NB4 (cell line): ENCODE measurements at regions not wholly inside any gene's neighbourhood (a gene's known extent, or its start where the extent isn't known, plus 50 kb on each side); places are given as distances from the start of the nearest gene placed in this dataset.

Source experiments
- POLR2A ChIP-seq: IDR thresholded peaks from 2 replicates; pipeline ENCODE4 v1.6.1; 2011; ENCODE audit warnings: mild to moderate bottlenecking; ENCODE audit not compliant: insufficient read length; ENCODE audit errors: extremely low read depth
- TF ChIP-seq, protein P1 (sequence below): IDR thresholded peaks from one replicate; pipeline ENCODE4 v1.5.1; 2012; ENCODE audit warnings: low read depth, low read length

GRCh38 chr7:69448071-69448470 lies 150.2 kb upstream of the AUTS2 start:
- TF ChIP-seq, protein P1, sequence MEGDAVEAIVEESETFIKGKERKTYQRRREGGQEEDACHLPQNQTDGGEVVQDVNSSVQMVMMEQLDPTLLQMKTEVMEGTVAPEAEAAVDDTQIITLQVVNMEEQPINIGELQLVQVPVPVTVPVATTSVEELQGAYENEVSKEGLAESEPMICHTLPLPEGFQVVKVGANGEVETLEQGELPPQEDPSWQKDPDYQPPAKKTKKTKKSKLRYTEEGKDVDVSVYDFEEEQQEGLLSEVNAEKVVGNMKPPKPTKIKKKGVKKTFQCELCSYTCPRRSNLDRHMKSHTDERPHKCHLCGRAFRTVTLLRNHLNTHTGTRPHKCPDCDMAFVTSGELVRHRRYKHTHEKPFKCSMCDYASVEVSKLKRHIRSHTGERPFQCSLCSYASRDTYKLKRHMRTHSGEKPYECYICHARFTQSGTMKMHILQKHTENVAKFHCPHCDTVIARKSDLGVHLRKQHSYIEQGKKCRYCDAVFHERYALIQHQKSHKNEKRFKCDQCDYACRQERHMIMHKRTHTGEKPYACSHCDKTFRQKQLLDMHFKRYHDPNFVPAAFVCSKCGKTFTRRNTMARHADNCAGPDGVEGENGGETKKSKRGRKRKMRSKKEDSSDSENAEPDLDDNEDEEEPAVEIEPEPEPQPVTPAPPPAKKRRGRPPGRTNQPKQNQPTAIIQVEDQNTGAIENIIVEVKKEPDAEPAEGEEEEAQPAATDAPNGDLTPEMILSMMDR: no peak
- no peak for TF ChIP-seq POLR2A
